HEK293T (cell line): ENCODE measurements at regions not wholly inside any gene's neighbourhood (a gene's known extent, or its start where the extent isn't known, plus 50 kb on each side); places are given as distances from the start of the nearest gene placed in this dataset.

Source experiments
- CTCF ChIA-PET: fragments of 350-600 bp; formaldehyde crosslinking; extraction: SDS; loops from one replicate; lab custom pipeline; 2021; ENCODE audit warnings: antibody characterized with exemption, inconsistent platforms; lab: Yijun Ruan, JAX
- POLR2A ChIA-PET: fragments of 350-600 bp; formaldehyde crosslinking; extraction: SDS; loops from one replicate; lab custom pipeline; 2020; ENCODE audit warnings: antibody characterized with exemption, inconsistent platforms; lab: Yijun Ruan, JAX
- DNase-seq: peaks from one replicate; pipeline ENCODE4 v3.0.0; 2012; ENCODE audit warnings: mixed read lengths; ENCODE audit errors: extremely low spot score
- ARNT ChIP-seq: fragments of 450-650 bp; IDR thresholded peaks from 2 replicates; pipeline ENCODE4 v1.6.1; 2017; ENCODE audit warnings: mild to moderate bottlenecking
- BHLHE40 ChIP-seq: fragments of 450-650 bp; IDR thresholded peaks from 2 replicates; pipeline ENCODE4 v1.6.1; 2016; ENCODE audit warnings: mild to moderate bottlenecking, moderate library complexity, borderline replicate concordance
- CTBP1 ChIP-seq: fragments of 450-650 bp; IDR thresholded peaks from 2 replicates; pipeline ENCODE4 v1.6.1; 2016; ENCODE audit warnings: borderline replicate concordance
- ELF4 ChIP-seq: fragments of 450-650 bp; IDR thresholded peaks from 2 replicates; pipeline ENCODE4 v1.6.1; 2017; ENCODE audit warnings: antibody characterized with exemption
- FOXA1 ChIP-seq: fragments of 450-650 bp; IDR thresholded peaks from 2 replicates; pipeline ENCODE4 v1.6.1; 2016; ENCODE audit warnings: mild to moderate bottlenecking
- FOXK2 ChIP-seq: fragments of 450-650 bp; IDR thresholded peaks from 2 replicates; pipeline ENCODE4 v1.6.1; 2016; ENCODE audit warnings: mild to moderate bottlenecking
- FOXM1 ChIP-seq: fragments of 450-650 bp; IDR thresholded peaks from 2 replicates; pipeline ENCODE4 v1.6.1; 2017; ENCODE audit warnings: mild to moderate bottlenecking, borderline replicate concordance
- HDGF ChIP-seq: fragments of 450-650 bp; IDR thresholded peaks from 2 replicates; pipeline ENCODE4 v1.6.1; 2017; ENCODE audit warnings: antibody characterized with exemption, borderline replicate concordance
- L3MBTL2 ChIP-seq: fragments of 450-650 bp; conservative IDR thresholded peaks from 2 replicates; pipeline ENCODE4 v1.6.1; 2016; ENCODE audit warnings: mild to moderate bottlenecking
- LEF1 ChIP-seq: fragments of 450-650 bp; IDR thresholded peaks from 2 replicates; pipeline ENCODE4 v1.6.1; 2017; ENCODE audit warnings: mild to moderate bottlenecking, borderline replicate concordance
- NFRKB ChIP-seq: fragments of 450-650 bp; IDR thresholded peaks from 2 replicates; pipeline ENCODE4 v1.6.1; 2016; ENCODE audit warnings: mild to moderate bottlenecking, moderate library complexity
- PKNOX1 ChIP-seq: fragments of 450-650 bp; IDR thresholded peaks from 2 replicates; pipeline ENCODE4 v1.6.1; 2016
- SP1 ChIP-seq: fragments of 450-650 bp; IDR thresholded peaks from 2 replicates; pipeline ENCODE4 v1.6.1; 2017
- SUZ12 ChIP-seq: fragments of 450-650 bp; IDR thresholded peaks from 2 replicates; pipeline ENCODE4 v1.6.1; 2016; ENCODE audit warnings: mild to moderate bottlenecking
- TARDBP ChIP-seq: fragments of 450-650 bp; IDR thresholded peaks from 2 replicates; pipeline ENCODE4 v1.6.1; 2016
- ZNF384 ChIP-seq: fragments of 450-650 bp; IDR thresholded peaks from 2 replicates; pipeline ENCODE4 v1.6.1; 2016

- DNase-seq: no peak
- POLR2A ChIA-PET: no interaction called here
- no peak for TF ChIP-seq SP1
- no peak for TF ChIP-seq CTBP1
- CTCF ChIA-PET: no interaction called here
These were observed 344.9 kb upstream of the JAG1 start for GRCh38 chr20:11018668-11019170.

- TF ChIP-seq ARNT (no peak), L3MBTL2 (no peak), FOXA1 (no peak), SP1 (no peak), SUZ12 (no peak), ELF4 (no peak), BHLHE40 (no peak), ZNF384 (no peak), HDGF (no peak)
- DNase-seq: no peak
- ChIA-PET POLR2A (no interaction called here), CTCF (no interaction called here)
These were observed 346.9 kb upstream of the JAG1 start for GRCh38 chr20:11020712-11021111.

GRCh38 chr20:11027224-11027623 lies 353.4 kb upstream of the JAG1 start:
- ChIA-PET POLR2A (no interaction called here), CTCF (no interaction called here)
- DNase-seq: no peak
- no peak for TF ChIP-seq ELF4
- no peak for TF ChIP-seq LEF1
- no peak for TF ChIP-seq FOXM1
- no peak for TF ChIP-seq ARNT
- no peak for TF ChIP-seq FOXA1
- TF ChIP-seq SP1: no peak
- no peak for TF ChIP-seq TARDBP
- TF ChIP-seq HDGF: no peak
- TF ChIP-seq FOXK2: no peak
- no peak for TF ChIP-seq SUZ12
- TF ChIP-seq NFRKB: no peak
- no peak for TF ChIP-seq ZNF384
- no peak for TF ChIP-seq L3MBTL2
- no peak for TF ChIP-seq BHLHE40
- no peak for TF ChIP-seq PKNOX1

GRCh38 chr20:11030351-11030750 lies 356.6 kb upstream of the JAG1 start:
- POLR2A ChIA-PET: no interaction called here
- DNase-seq: no peak
- TF ChIP-seq SP1: no peak
- no peak for TF ChIP-seq SUZ12
- CTCF ChIA-PET: no interaction called here

GRCh38 chr20:11031300-11031699 lies 357.5 kb upstream of the JAG1 start:
- POLR2A ChIA-PET: no interaction called here
- TF ChIP-seq ZNF384: no peak
- TF ChIP-seq TARDBP: no peak
- no peak for TF ChIP-seq SP1
- no peak for TF ChIP-seq BHLHE40
- no peak for TF ChIP-seq ELF4
- TF ChIP-seq ARNT: no peak
- TF ChIP-seq PKNOX1: no peak
- TF ChIP-seq LEF1: no peak
- no peak for TF ChIP-seq NFRKB
- TF ChIP-seq HDGF: no peak
- TF ChIP-seq FOXK2: no peak
- TF ChIP-seq FOXA1: no peak
- CTCF ChIA-PET: no interaction called here
- no peak for DNase-seq

GRCh38 chr20:11032611-11033010 lies 358.8 kb upstream of the JAG1 start:
- DNase-seq: no peak
- no peak for TF ChIP-seq ARNT
- no peak for TF ChIP-seq LEF1
- no peak for TF ChIP-seq FOXA1
- TF ChIP-seq FOXK2: no peak
- no peak for TF ChIP-seq HDGF
- no peak for TF ChIP-seq TARDBP
- no peak for TF ChIP-seq CTBP1
- TF ChIP-seq NFRKB: no peak
- TF ChIP-seq ZNF384: no peak
- no peak for TF ChIP-seq SP1
- TF ChIP-seq FOXM1: no peak
- CTCF ChIA-PET: interaction anchor here (0.6 kb wide), 1 partner anchor 14 kb away, joined by 3 read pairs; no protein-coding TSS in a partner anchor
- POLR2A ChIA-PET: no interaction called here

GRCh38 chr20:11034025-11034424 lies 360.2 kb upstream of the JAG1 start:
- DNase-seq: no peak

GRCh38 chr20:11035211-11035610 lies 361.4 kb upstream of the JAG1 start:
- TF ChIP-seq CTBP1 (no peak), ZNF384 (no peak), SP1 (no peak), LEF1 (no peak), PKNOX1 (no peak), FOXA1 (no peak), BHLHE40 (no peak), ELF4 (no peak), L3MBTL2 (no peak), NFRKB (no peak), SUZ12 (no peak), FOXK2 (no peak), HDGF (no peak), ARNT (no peak)
- ChIA-PET POLR2A (no interaction called here), CTCF (no interaction called here)
- no peak for DNase-seq

More at GRCh38 chr20:11034025-11034424, 360.2 kb upstream of the JAG1 start:
- no peak for TF ChIP-seq ELF4
- TF ChIP-seq HDGF: no peak
- TF ChIP-seq TARDBP: no peak
- ChIA-PET POLR2A (no interaction called here), CTCF (no interaction called here)
